IMR-90 (cell line): ENCODE measurements at regions not wholly inside any gene's neighbourhood (a gene's known extent, or its start where the extent isn't known, plus 50 kb on each side); places are given as distances from the start of the nearest gene placed in this dataset.

Source experiments
- ATAC-seq: fragments of 200-7000 bp; cut with Tn5 transposase; 2 replicates; pipeline ENCODE4 v1.9.1; 2020; ENCODE audit warnings: low read depth, mild to moderate bottlenecking, moderate library complexity
- BruUV-seq: library from RNA; stranded (reverse); fragments of 400-500 nt; replicated peaks from 2 replicates; lab custom pipeline; 2021; lab: Mats Ljungman, UMichigan
- CTCF ChIA-PET: fragments of 300-600 bp; formaldehyde crosslinking; extraction: SDS; loops from one replicate; lab custom pipeline; 2021; ENCODE audit warnings: antibody characterized with exemption; lab: Yijun Ruan, JAX
- POLR2A ChIA-PET: fragments of 300-600 bp; sonication (Branson Sonifier 250); formaldehyde crosslinking; loops from one replicate; lab custom pipeline; 2022; ENCODE audit warnings: antibody characterized with exemption; ENCODE audit not compliant: unreplicated experiment; lab: Charles Lee
- DNase-seq: peaks from one replicate; pipeline ENCODE4 v3.0.0; 2013
- H2AFZ ChIP-seq: replicated peaks from 2 replicates; pipeline ENCODE3; 2013; ENCODE audit warnings: low read length, mild to moderate bottlenecking; ENCODE audit not compliant: poor library complexity
- H2AK5ac ChIP-seq: 2 replicates; pipeline ENCODE4 v1.6.1; 2013; ENCODE audit warnings: low read depth, low read length, inconsistent platforms
- H2AK9ac ChIP-seq: replicated peaks from 2 replicates; pipeline ENCODE3; 2013; ENCODE audit warnings: mild to moderate bottlenecking, low read depth, low read length, moderate library complexity; ENCODE audit not compliant: poor library complexity
- H2BK120ac ChIP-seq: 2 replicates; pipeline ENCODE4 v1.6.1; 2013; ENCODE audit warnings: low read depth, low read length, inconsistent platforms
- H2BK15ac ChIP-seq: 3 replicates; pipeline ENCODE4 v1.6.1; 2013; ENCODE audit warnings: low read depth, low read length, inconsistent platforms
- H2BK20ac ChIP-seq: 2 replicates; pipeline ENCODE4 v1.6.1; 2013; ENCODE audit warnings: low read depth, mild to moderate bottlenecking, inconsistent platforms, low read length, moderate library complexity
- H2BK5ac ChIP-seq: 2 replicates; pipeline ENCODE4 v1.6.1; 2013; ENCODE audit warnings: mild to moderate bottlenecking, low read depth, low read length, inconsistent platforms; ENCODE audit not compliant: poor library complexity, severe bottlenecking
- H3K14ac ChIP-seq: replicated peaks from 2 replicates; pipeline ENCODE4 v1.6.1; 2013; ENCODE audit warnings: low read depth, low read length, inconsistent platforms
- H3K18ac ChIP-seq: 2 replicates; pipeline ENCODE4 v1.6.1; 2013; ENCODE audit warnings: low read depth, low read length, control low read depth
- H3K23ac ChIP-seq: 2 replicates; pipeline ENCODE4 v1.6.1; 2013; ENCODE audit warnings: low read depth, low read length, inconsistent platforms
- H3K27ac ChIP-seq: 2 replicates; pipeline ENCODE4 v1.5.1; 2013; ENCODE audit warnings: mild to moderate bottlenecking, control low read depth, low read length; ENCODE audit not compliant: insufficient read depth
- H3K27me3 ChIP-seq: 2 replicates; pipeline ENCODE4 v1.6.1; 2013; ENCODE audit warnings: low read length; ENCODE audit not compliant: control insufficient read depth, insufficient read depth
- H3K36me3 ChIP-seq: 2 replicates; pipeline ENCODE4 v1.6.1; 2013; ENCODE audit warnings: low read length, mixed read lengths; ENCODE audit not compliant: control insufficient read depth, insufficient read depth
- H3K4ac ChIP-seq: 2 replicates; pipeline ENCODE4 v1.6.1; 2013; ENCODE audit warnings: low read depth, low read length, inconsistent platforms
- H3K4me1 ChIP-seq: 2 replicates; pipeline ENCODE4 v1.6.1; 2013; ENCODE audit warnings: low read length, mixed read lengths; ENCODE audit not compliant: control insufficient read depth, insufficient read depth
- H3K4me2 ChIP-seq: 2 replicates; pipeline ENCODE4 v1.6.1; 2013; ENCODE audit warnings: low read depth, mild to moderate bottlenecking, control low read depth, low read length, moderate library complexity
- H3K4me3 ChIP-seq: 2 replicates; pipeline ENCODE4 v1.5.1; 2013; ENCODE audit warnings: low read depth, mild to moderate bottlenecking, control low read depth, low read length, moderate library complexity; ENCODE audit not compliant: insufficient read depth
- H3K56ac ChIP-seq: 2 replicates; pipeline ENCODE4 v1.6.1; 2013; ENCODE audit warnings: low read length, inconsistent platforms; ENCODE audit not compliant: insufficient read depth; ENCODE audit errors: extremely low read depth
- H3K79me1 ChIP-seq, 2 experiments: 2 replicates each; pipeline ENCODE4 v1.6.1; 2013; ENCODE audit warnings: low read length in 2 of 2, inconsistent platforms in 1 of 2, low read depth in 1 of 2
- H3K9ac ChIP-seq: 2 replicates; pipeline ENCODE4 v1.6.1; 2013; ENCODE audit warnings: low read depth, low read length, control low read depth
- H3K9me1 ChIP-seq: 2 replicates; pipeline ENCODE4 v1.6.1; 2013; ENCODE audit warnings: low read length, inconsistent platforms; ENCODE audit not compliant: insufficient read depth
- H3K9me3 ChIP-seq: 2 replicates; pipeline ENCODE4 v1.6.1; 2013; ENCODE audit warnings: low read length; ENCODE audit not compliant: control insufficient read depth, insufficient read depth
- H4K20me1 ChIP-seq: 2 replicates; pipeline ENCODE4 v1.6.1; 2013; ENCODE audit warnings: low read length, inconsistent platforms; ENCODE audit not compliant: insufficient read depth
- H4K5ac ChIP-seq: 2 replicates; pipeline ENCODE4 v1.6.1; 2013; ENCODE audit warnings: mild to moderate bottlenecking, low read depth, low read length, control low read depth
- H4K8ac ChIP-seq, 2 experiments: 2 replicates each; pipeline ENCODE4 v1.6.1; 2013; ENCODE audit warnings: low read depth in 2 of 2, low read length in 2 of 2, control low read depth in 1 of 2, inconsistent platforms in 1 of 2
- H4K91ac ChIP-seq: 2 replicates; pipeline ENCODE4 v1.6.1; 2013; ENCODE audit warnings: low read depth, low read length, inconsistent platforms; ENCODE audit not compliant: insufficient read depth
- BHLHE40 ChIP-seq: fragments of 150-350 bp; IDR thresholded peaks from 2 replicates; pipeline ENCODE4 v1.6.1; 2016; ENCODE audit warnings: mild to moderate bottlenecking, low read depth, low read length
- FOS ChIP-seq: fragments of 150-350 bp; IDR thresholded peaks from 2 replicates; pipeline ENCODE4 v1.6.1; 2016; ENCODE audit warnings: low read depth, low read length
- MAFK ChIP-seq: IDR thresholded peaks from 2 replicates; pipeline ENCODE4 v1.6.1; 2012; ENCODE audit warnings: low read depth, low read length, improper control_type of control experiment
- MAZ ChIP-seq: IDR thresholded peaks from 2 replicates; pipeline ENCODE4 v1.6.1; 2012; ENCODE audit warnings: low read depth, mild to moderate bottlenecking, low read length, improper control_type of control experiment, moderate library complexity, borderline replicate concordance
- MXI1 ChIP-seq: IDR thresholded peaks from 2 replicates; pipeline ENCODE4 v1.6.1; 2012; ENCODE audit warnings: low read depth, mild to moderate bottlenecking, low read length, moderate library complexity, borderline replicate concordance
- NFE2L2 ChIP-seq: fragments of 150-350 bp; IDR thresholded peaks from 2 replicates; pipeline ENCODE4 v1.6.1; 2016; ENCODE audit warnings: low read depth, mild to moderate bottlenecking, low read length
- POLR2A ChIP-seq: IDR thresholded peaks from 2 replicates; pipeline ENCODE4 v1.6.1; 2012; ENCODE audit warnings: mild to moderate bottlenecking, low read depth, low read length
- RAD21 ChIP-seq: IDR thresholded peaks from 2 replicates; pipeline ENCODE4 v1.6.1; 2012; ENCODE audit warnings: low read length, improper control_type of control experiment
- RCOR1 ChIP-seq: IDR thresholded peaks from 2 replicates; pipeline ENCODE4 v1.6.1; 2012; ENCODE audit warnings: mild to moderate bottlenecking, low read length, improper control_type of control experiment; ENCODE audit not compliant: insufficient replicate concordance
- RFX5 ChIP-seq: IDR thresholded peaks from 2 replicates; pipeline ENCODE4 v1.8.0; 2012; ENCODE audit warnings: low read depth, mild to moderate bottlenecking, low read length, moderate library complexity
- SMC3 ChIP-seq: fragments of 150-350 bp; IDR thresholded peaks from 2 replicates; pipeline ENCODE4 v1.6.1; 2016; ENCODE audit warnings: low read depth, mild to moderate bottlenecking, antibody characterized with exemption, low read length, moderate library complexity
- WGBS, 2 experiments: methylation state at CpG; one replicate each; pipeline versions ENCODE4 v1.1.5 to v1.1.7; 2013; ENCODE audit warnings: missing lambda C conversion rate in 2 of 2; ENCODE audit not compliant: insufficient read length in 1 of 2; ENCODE audit errors: extremely low coverage in 2 of 2; 5-methylcytosine and 5-hydroxymethylcytosine counted together
- dilution Hi-C: fragments of 300-500 bp; cut with HindIII; formaldehyde crosslinking; loops from one replicate; pipeline ENCODE4 v1.14.3; 2018; ENCODE audit warnings: low sequenced_read_pairs; ENCODE audit not compliant: unreplicated experiment
- in situ Hi-C: fragments of 300-500 bp; cut with MboI; formaldehyde crosslinking; loops from 3 replicates; pipeline ENCODE4 v1.14.3; 2019; ENCODE audit warnings: low sequenced_read_pairs, inconsistent platforms, mixed read lengths
- intact Hi-C: fragments of 100-400 bp; cut with micrococcal nuclease; formaldehyde crosslinking; loops from 2 replicates; pipeline ENCODE4 v1.10.0; 2022
- TF ChIP-seq, protein P1 (sequence below): conservative IDR thresholded peaks from 2 replicates; pipeline ENCODE4 v1.5.1; 2012; ENCODE audit warnings: mild to moderate bottlenecking, low read depth, low read length, improper control_type of control experiment
- TF ChIP-seq, protein P2 (sequence below): fragments of 150-350 bp; IDR thresholded peaks from 2 replicates; pipeline ENCODE4 v1.6.1; 2016; ENCODE audit warnings: low read depth, mild to moderate bottlenecking, low read length, moderate library complexity, borderline replicate concordance

- no peak overlapping the region for H3K14ac ChIP-seq
- no peak overlapping the region for H2AK9ac ChIP-seq
- no peak overlapping the region for H3K9ac ChIP-seq
- 20% methylated on average over 1 of the region's 3 CpGs; no CpG with 5 or more reads in 1 of the 2 experiments for WGBS, 2 experiments
- H3K4me1 ChIP-seq: peaks cover 5% of the 10 kb centered on the region; the same call in 1 of the 2 replicates
- H3K18ac ChIP-seq: peak overlapping the region; percentile 7; the same call in 1 of the 2 replicates
- peaks cover 62% of the 10 kb centered on the region for H3K27me3 ChIP-seq
- no peak overlapping the region for H3K4me2 ChIP-seq
- intact Hi-C loops: no loop called here
- no peak overlapping the region for H3K4ac ChIP-seq
- H4K91ac ChIP-seq: no peak overlapping the region
- dilution Hi-C loops: no loop called here
- no TSS peak for BruUV-seq
- TF ChIP-seq RCOR1 (no peak), POLR2A (no peak), MAFK (no peak), NFE2L2 (no peak), MAZ (no peak), FOS (no peak), BHLHE40 (no peak), SMC3 (no peak), MXI1 (no peak), RFX5 (no peak), RAD21 (no peak)
- TF ChIP-seq, protein P1, sequence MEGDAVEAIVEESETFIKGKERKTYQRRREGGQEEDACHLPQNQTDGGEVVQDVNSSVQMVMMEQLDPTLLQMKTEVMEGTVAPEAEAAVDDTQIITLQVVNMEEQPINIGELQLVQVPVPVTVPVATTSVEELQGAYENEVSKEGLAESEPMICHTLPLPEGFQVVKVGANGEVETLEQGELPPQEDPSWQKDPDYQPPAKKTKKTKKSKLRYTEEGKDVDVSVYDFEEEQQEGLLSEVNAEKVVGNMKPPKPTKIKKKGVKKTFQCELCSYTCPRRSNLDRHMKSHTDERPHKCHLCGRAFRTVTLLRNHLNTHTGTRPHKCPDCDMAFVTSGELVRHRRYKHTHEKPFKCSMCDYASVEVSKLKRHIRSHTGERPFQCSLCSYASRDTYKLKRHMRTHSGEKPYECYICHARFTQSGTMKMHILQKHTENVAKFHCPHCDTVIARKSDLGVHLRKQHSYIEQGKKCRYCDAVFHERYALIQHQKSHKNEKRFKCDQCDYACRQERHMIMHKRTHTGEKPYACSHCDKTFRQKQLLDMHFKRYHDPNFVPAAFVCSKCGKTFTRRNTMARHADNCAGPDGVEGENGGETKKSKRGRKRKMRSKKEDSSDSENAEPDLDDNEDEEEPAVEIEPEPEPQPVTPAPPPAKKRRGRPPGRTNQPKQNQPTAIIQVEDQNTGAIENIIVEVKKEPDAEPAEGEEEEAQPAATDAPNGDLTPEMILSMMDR: no peak
- TF ChIP-seq, protein P2, sequence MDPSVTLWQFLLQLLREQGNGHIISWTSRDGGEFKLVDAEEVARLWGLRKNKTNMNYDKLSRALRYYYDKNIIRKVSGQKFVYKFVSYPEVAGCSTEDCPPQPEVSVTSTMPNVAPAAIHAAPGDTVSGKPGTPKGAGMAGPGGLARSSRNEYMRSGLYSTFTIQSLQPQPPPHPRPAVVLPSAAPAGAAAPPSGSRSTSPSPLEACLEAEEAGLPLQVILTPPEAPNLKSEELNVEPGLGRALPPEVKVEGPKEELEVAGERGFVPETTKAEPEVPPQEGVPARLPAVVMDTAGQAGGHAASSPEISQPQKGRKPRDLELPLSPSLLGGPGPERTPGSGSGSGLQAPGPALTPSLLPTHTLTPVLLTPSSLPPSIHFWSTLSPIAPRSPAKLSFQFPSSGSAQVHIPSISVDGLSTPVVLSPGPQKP: no peak
- H2BK20ac ChIP-seq: no peak overlapping the region; the same call in 1 of the 2 replicates
- H3K4me3 ChIP-seq: no peak overlapping the region
- H3K56ac ChIP-seq: no peak overlapping the region
- no peaks in the 10 kb centered on the region for H3K36me3 ChIP-seq
- H3K9me1 ChIP-seq: no peaks in the 10 kb centered on the region
- in situ Hi-C loops: no loop called here
- ATAC-seq (no peak), DNase-seq (peak; percentile 11)
- H3K23ac ChIP-seq: no peak overlapping the region
- H3K9me3 ChIP-seq: peaks cover 8% of the 10 kb centered on the region
- no peak overlapping the region for H4K5ac ChIP-seq
- no peak overlapping the region for H2BK120ac ChIP-seq
- H2BK5ac ChIP-seq: no peak overlapping the region
- peak overlapping the region; percentile 67 for H2AFZ ChIP-seq
- no peak overlapping the region for H2BK15ac ChIP-seq
- no peak overlapping the region for H4K8ac ChIP-seq
- ChIA-PET CTCF (interaction anchor here (1.3 kb wide), 1 partner anchor 14 kb away, joined by 3 read pairs; no protein-coding TSS in a partner anchor), POLR2A (no interaction called here)
- no peaks in the 10 kb centered on the region for H3K79me1 ChIP-seq
- H3K27ac ChIP-seq: no peak overlapping the region
- H4K20me1 ChIP-seq: no peaks in the 10 kb centered on the region
- H2AK5ac ChIP-seq: no peak overlapping the region
These were observed 103.9 kb upstream of the GLI2 start for GRCh38 chr2:120631724-120632123.
